MCF 10A (cell line): ENCODE measurements at regions not wholly inside any gene's neighbourhood (a gene's known extent, or its start where the extent isn't known, plus 50 kb on each side); places are given as distances from the start of the nearest gene placed in this dataset.

Experiments used
- BruUV-seq: library from RNA; stranded (reverse); fragments of 400-500 nt; replicated peaks from 2 replicates; lab custom pipeline; 2021; lab: Mats Ljungman, UMichigan
- CTCF ChIA-PET: fragments of 300-600 bp; sonication (Branson Sonifier 250); formaldehyde crosslinking; extraction: SDS; loops from one replicate; lab custom pipeline; 2021; ENCODE audit warnings: antibody characterized with exemption, inconsistent platforms; lab: Yijun Ruan, JAX
- POLR2A ChIA-PET: fragments of 300-600, 350-650 bp; sonication (Branson Sonifier 250); formaldehyde crosslinking; extraction: SDS; loops from one replicate; lab custom pipeline; 2020; ENCODE audit warnings: antibody characterized with exemption, inconsistent platforms; lab: Yijun Ruan, JAX
- DNase-seq: peaks from one replicate; pipeline ENCODE4 v3.0.0-alpha.2; 2018; ENCODE audit not compliant: unreplicated experiment
- H3K27ac Mint-ChIP-seq: one replicate; pipeline ENCODE4 v1.8.0; 2022; ENCODE audit warnings: mild to moderate bottlenecking, low read depth, mixed read lengths; ENCODE audit not compliant: unreplicated experiment
- H3K27me3 Mint-ChIP-seq: one replicate; pipeline ENCODE4 v1.8.0; 2022; ENCODE audit warnings: mixed read lengths; ENCODE audit not compliant: insufficient read depth, unreplicated experiment
- H3K36me3 Mint-ChIP-seq: one replicate; pipeline ENCODE4 v1.8.0; 2022; ENCODE audit warnings: mild to moderate bottlenecking, moderate library complexity, mixed read lengths; ENCODE audit not compliant: insufficient read depth, unreplicated experiment
- H3K4me1 Mint-ChIP-seq: one replicate; pipeline ENCODE4 v1.8.0; 2022; ENCODE audit warnings: mixed read lengths; ENCODE audit not compliant: insufficient read depth, unreplicated experiment
- H3K4me3 Mint-ChIP-seq: one replicate; pipeline ENCODE4 v1.8.0; 2022; ENCODE audit warnings: mild to moderate bottlenecking, moderate library complexity, mixed read lengths; ENCODE audit not compliant: unreplicated experiment
- H3K9me3 Mint-ChIP-seq: one replicate; pipeline ENCODE4 v1.8.0; 2022; ENCODE audit warnings: mixed read lengths; ENCODE audit not compliant: unreplicated experiment
- intact Hi-C: fragments of 100-400 bp; cut with micrococcal nuclease; formaldehyde crosslinking; loops from 2 replicates; pipeline ENCODE4 v1.14.1; 2022
- TF ChIP-seq, protein P1 (sequence below): fragments of 200-600 bp; IDR thresholded peaks from one replicate; pipeline ENCODE4 v1.8.0; 2022; ENCODE audit warnings: antibody characterized with exemption, mild to moderate bottlenecking; ENCODE audit not compliant: unreplicated experiment

DNA sequence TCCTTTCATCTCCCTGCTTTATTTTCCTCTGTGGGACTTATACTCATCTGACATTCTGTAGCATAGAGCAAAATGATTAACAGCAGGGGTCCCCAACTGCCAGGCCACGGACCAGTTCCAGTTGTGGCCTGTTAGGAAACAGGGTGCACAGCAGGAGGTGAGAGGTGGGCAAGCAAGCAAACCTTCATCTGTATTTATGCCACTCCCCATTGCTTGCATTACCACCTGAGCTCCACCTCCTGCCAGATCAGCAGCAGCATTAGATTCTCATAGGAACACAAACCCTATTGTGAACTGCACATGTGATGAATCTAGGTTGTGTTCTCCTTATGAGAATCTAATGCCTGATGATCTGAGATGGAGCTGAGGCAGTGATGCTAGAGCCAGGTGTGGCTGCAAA lies 130.5 kb upstream of the SLC24A3 start:
- TF ChIP-seq, protein P1, sequence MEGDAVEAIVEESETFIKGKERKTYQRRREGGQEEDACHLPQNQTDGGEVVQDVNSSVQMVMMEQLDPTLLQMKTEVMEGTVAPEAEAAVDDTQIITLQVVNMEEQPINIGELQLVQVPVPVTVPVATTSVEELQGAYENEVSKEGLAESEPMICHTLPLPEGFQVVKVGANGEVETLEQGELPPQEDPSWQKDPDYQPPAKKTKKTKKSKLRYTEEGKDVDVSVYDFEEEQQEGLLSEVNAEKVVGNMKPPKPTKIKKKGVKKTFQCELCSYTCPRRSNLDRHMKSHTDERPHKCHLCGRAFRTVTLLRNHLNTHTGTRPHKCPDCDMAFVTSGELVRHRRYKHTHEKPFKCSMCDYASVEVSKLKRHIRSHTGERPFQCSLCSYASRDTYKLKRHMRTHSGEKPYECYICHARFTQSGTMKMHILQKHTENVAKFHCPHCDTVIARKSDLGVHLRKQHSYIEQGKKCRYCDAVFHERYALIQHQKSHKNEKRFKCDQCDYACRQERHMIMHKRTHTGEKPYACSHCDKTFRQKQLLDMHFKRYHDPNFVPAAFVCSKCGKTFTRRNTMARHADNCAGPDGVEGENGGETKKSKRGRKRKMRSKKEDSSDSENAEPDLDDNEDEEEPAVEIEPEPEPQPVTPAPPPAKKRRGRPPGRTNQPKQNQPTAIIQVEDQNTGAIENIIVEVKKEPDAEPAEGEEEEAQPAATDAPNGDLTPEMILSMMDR, result no peak
- Mint-ChIP-seq H3K4me1 (no peaks in the 10 kb centered on the region), H3K4me3 (no peak overlapping the region), H3K36me3 (no peaks in the 10 kb centered on the region), H3K27me3 (no peaks in the 10 kb centered on the region), H3K9me3 (peaks cover 35% of the 10 kb centered on the region), H3K27ac (no peak overlapping the region)
- DNase-seq, result no peak
- BruUV-seq, result no TSS peak
- CTCF ChIA-PET, result no interaction called here
- POLR2A ChIA-PET, result no interaction called here
- intact Hi-C loops, result no loop called here

DNA sequence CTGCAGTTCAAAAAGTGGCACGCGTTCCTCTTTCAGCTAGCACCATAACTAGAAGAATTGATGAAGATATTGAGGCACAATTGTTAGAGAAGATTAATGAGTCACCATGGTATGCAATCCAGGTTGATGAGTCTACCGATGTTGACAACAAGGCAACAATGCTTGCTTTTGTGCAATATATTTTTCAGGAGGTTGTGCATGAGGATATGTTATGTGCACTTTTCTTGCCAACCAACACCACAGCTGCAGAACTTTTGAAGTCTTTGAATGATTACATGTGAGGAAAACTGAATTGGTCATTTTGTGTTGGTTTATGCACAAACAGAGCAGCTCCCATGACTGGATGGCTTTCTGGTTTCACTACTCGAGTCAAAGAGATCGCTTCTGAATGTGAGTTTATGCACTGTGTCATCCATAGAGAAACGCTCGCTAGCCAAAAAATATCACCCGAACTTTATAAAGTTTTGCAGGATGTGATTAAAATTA lies 129.3 kb upstream of the SLC24A3 start:
- no peaks in the 10 kb centered on the region for H3K27me3 Mint-ChIP-seq
- H3K4me3 Mint-ChIP-seq, result no peak overlapping the region
- TF ChIP-seq, protein P1, result no peak
- CTCF ChIA-PET, result interaction anchor here (0.5 to 0.6 kb wide), 3 partner anchors 501 to 1651 kb away, joined by 3 read pairs; no protein-coding TSS in a partner anchor
- H3K36me3 Mint-ChIP-seq, result no peaks in the 10 kb centered on the region
- peak; percentile 10 for DNase-seq
- POLR2A ChIA-PET, result interaction anchor here (0.6 kb wide), 1 partner anchor 40 kb away, joined by 3 read pairs; no protein-coding TSS in a partner anchor
- H3K27ac Mint-ChIP-seq, result no peak overlapping the region
- BruUV-seq, result no TSS peak
- no peaks in the 10 kb centered on the region for H3K4me1 Mint-ChIP-seq
- peaks cover 25% of the 10 kb centered on the region for H3K9me3 Mint-ChIP-seq
- intact Hi-C loops, result no loop called here

DNA sequence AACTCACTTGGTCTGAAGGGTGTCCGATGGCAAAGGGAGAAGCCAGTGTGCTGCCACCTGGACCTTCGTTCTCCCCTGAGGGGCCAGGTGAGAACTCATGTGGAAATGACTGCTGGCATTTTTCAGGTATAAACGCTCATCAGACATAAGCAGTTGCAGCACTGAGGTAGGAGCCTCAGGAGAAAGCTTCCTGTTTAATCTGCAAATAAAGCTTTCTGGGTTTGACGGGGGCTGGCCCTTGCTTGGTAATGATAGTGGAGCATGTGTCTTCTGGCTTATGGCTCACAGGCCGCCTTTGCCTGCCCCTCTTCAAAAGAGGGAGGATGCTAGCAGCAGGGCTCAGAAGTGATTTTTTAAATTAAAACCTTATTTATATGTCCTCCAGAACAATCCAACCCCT lies 122.1 kb upstream of the SLC24A3 start:
- peaks cover 11% of the 10 kb centered on the region for H3K9me3 Mint-ChIP-seq
- DNase-seq, result no peak
- no peaks in the 10 kb centered on the region for H3K36me3 Mint-ChIP-seq
- intact Hi-C loops, result no loop called here
- CTCF ChIA-PET, result no interaction called here
- BruUV-seq, result no TSS peak
- TF ChIP-seq, protein P1, result no peak
- POLR2A ChIA-PET, result no interaction called here
- H3K27me3 Mint-ChIP-seq, result no peaks in the 10 kb centered on the region
- no peak overlapping the region for H3K4me3 Mint-ChIP-seq
- H3K27ac Mint-ChIP-seq, result no peak overlapping the region
- H3K4me1 Mint-ChIP-seq, result no peaks in the 10 kb centered on the region

DNA sequence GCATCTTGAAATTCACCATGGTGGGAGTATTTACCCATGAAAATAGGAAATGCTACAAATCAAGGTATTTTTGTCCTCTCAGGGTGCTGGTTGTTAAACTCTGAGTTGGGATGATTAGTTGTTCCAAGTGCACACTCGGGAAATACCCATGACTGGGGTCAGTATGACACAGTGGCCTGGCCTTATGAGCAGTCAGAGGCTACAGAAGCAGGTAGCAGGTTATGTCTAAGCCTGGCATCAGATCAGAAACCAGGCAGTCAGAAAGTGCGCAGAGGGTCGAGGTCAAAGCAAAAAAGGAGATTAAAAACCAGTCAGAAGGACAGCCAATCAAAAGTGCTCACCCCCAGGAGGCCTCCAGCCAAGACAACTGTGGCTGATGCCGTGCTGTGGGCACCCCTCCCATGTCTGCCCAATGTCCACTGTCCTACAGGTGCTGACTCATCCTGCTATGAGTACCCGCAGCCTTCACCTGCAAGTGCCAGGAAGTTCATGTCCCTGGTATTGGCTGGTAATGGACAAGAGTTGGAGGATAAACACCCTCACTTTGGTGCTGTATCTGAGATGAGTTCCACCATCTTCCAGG lies 117.4 kb upstream of the SLC24A3 start:
- BruUV-seq, result no TSS peak
- Mint-ChIP-seq H3K27ac (no peak overlapping the region), H3K27me3 (no peaks in the 10 kb centered on the region), H3K4me3 (no peak overlapping the region), H3K9me3 (peaks cover 21% of the 10 kb centered on the region), H3K4me1 (no peaks in the 10 kb centered on the region), H3K36me3 (no peaks in the 10 kb centered on the region)
- ChIA-PET POLR2A (no interaction called here), CTCF (no interaction called here)
- peak; percentile 45 for DNase-seq
- TF ChIP-seq, protein P1, result no peak
- intact Hi-C loops, result no loop called here
